ENCODE measurements at regions not wholly inside any gene's neighbourhood (a gene's known extent, or its start where the extent isn't known, plus 50 kb on each side); places are given as distances from the start of the nearest gene placed in this dataset.

GRCh38 chr5:159522841-159523240 is 192.6 kb upstream of the IL12B start:
- TF ChIP-seq CTCF (IDR thresholded peaks at IDR 0.05) = no peak

- no peak for TF ChIP-seq CTCF (IDR thresholded peaks at IDR 0.05)
Observed at GRCh38 chr5:159525117-159525516, 194.8 kb upstream of the IL12B start.

GRCh38 chr5:159527546-159528254 is 197.4 kb upstream of the IL12B start:
- no peak for TF ChIP-seq CTCF (IDR thresholded peaks at IDR 0.05)

DNA sequence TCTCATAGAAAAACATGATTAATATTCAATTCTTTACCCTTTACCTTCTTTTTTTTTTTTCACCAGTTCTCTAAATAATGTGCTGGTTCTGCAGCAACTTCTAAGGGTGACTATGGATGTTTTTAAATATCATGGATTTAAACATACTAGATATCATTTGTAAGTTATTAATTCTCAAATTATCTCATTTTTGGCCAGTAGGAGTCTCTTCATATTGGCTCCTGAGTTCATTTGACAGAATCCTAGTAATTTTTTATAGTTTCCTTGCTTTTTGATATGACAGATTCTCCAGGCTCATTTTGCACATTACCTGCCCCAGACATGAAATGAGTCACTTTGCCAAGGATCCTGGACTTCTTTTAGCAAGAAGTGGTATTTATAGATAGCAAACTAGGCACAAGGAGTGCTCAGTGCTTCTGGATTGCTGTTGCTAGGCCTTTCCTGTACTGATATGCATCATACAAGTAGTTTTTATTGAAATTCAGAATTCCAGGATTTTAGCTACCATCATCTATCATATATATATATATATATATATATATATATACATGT is 201.3 kb upstream of the IL12B start:
- TF ChIP-seq CTCF (IDR thresholded peaks at IDR 0.05) = no peak

DNA sequence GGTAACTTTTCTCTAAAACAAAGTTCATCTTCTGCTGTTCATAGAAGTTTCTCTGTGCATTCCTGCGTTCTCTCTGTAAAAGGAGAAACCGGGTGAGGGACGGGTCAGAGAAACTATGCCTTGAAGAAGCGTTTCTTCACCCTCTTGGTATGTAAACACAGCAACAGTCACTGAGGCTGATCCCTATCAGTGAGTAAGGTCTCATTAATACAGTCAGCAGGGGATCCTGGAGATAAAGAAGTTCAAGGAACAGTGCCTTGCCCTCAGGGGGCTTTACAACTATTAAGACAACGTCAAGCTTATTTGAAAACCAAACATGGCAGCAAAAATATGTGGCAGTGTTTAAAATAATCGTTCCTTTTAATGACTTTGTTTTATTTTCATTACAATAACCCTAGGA is 202.9 kb upstream of the IL12B start:
- no peak for TF ChIP-seq CTCF (IDR thresholded peaks at IDR 0.05)

DNA sequence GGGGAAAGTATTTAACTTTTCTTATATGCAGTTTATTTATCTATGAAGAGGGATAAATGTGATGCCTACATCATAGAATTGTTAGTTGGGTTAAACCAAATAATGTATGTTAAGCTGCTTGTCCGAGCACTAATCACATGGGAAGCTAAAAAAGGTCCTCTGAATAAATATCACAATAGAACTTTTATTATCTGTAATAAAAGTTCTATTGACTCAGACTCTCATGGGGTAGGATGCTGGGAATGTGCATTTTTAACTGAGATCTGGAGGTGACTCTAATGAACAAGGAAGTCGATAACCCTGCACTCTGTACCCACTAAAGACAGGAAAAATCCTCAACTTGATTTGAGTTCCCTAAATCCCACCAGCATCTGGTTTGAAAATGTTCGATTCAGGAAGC is 205.9 kb upstream of the IL12B start:
- no peak for TF ChIP-seq CTCF (IDR thresholded peaks at IDR 0.05)

DNA sequence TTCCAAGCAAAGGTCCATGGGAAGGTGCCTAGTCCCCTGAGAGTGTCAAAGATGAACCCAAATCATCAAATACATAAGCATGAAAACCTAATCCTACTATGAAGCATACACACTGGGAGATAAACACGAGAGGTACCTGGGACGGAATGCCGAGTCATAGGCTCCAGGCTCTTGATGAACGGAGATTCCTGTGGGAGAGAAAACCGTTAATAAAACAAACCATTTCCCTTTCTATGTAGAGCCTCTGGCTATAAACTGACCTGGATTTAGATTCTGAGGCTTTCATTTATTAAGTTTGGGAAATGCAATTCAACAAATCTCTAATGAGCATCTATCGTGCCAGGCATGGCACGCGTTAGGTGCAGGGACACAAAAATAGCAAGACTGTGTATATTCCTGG is 206.4 kb upstream of the IL12B start:
- TF ChIP-seq CTCF (IDR thresholded peaks at IDR 0.05) = no peak

DNA sequence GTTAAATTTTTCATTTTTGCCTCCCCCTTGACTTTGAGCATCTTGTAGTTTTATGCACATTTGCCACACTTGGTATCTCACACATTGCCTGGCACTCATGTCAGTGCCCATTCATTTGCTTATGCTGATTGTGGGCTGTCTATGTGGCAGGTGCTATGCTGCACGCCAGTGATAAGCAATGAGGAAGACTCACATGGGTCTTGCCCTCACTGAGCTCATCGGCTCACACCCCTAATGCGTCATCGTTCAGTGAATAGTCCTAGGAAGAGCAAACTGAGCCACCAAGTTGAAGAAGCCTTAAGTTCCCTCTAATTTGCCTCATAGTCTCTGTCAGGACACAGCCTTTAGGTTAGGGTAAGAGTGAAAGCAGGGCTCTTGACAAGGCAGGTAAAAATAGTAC is 209.4 kb upstream of the IL12B start:
- no peak for TF ChIP-seq CTCF (IDR thresholded peaks at IDR 0.05)

All from LNCAP (cell line).